ENCODE measurements at regions not wholly inside any gene's neighbourhood (a gene's known extent, or its start where the extent isn't known, plus 50 kb on each side); places are given as distances from the start of the nearest gene placed in this dataset.

- Histone ChIP-seq H3K27me3 (ENCODE audit: insufficient read depth, low read length) (no peaks in the 10 kb centered on the region), H4K20me1 (ENCODE audit: insufficient read depth) (no peaks in the 10 kb centered on the region), H3K4me2 (ENCODE audit: low read length) (peak overlapping the region; percentile 64), H2AFZ (ENCODE audit: low read depth, low read length, poor library complexity, severe bottlenecking) (peak overlapping the region; percentile 24), H3K4me3 (replicated peaks in 1 of 2; ENCODE audit: low read depth in 1 of 2, low read length in 2 of 2) (no peak overlapping the region), H3K9me2 (ENCODE audit: insufficient read depth) (no peaks in the 10 kb centered on the region), H3K9ac (ENCODE audit: low read length) (no peak overlapping the region), H3K79me2 (ENCODE audit: insufficient read depth, low read length) (no peaks in the 10 kb centered on the region), H3K9me3 (ENCODE audit: control insufficient read depth in 1 of 2, insufficient read depth in 1 of 2, low read depth in 1 of 2, low read length in 2 of 2) (no peaks in the 10 kb centered on the region), H3K27ac (ENCODE audit: low read depth, low read length) (no peak overlapping the region), H3K36me3 (ENCODE audit: control insufficient read depth in 1 of 2, insufficient read depth in 2 of 2, low read length in 2 of 2) (no peaks in the 10 kb centered on the region), H3K4me1 (ENCODE audit: control insufficient read depth in 1 of 2, insufficient read depth in 2 of 2, low read length in 2 of 2) (peaks cover 3 to 16% of the 10 kb centered on the region in 2 experiments; a peak in 2 of 4 replicates)
- POLR2A ChIA-PET = no interaction called here
- peak; percentile 50 for DNase-seq (ENCODE audit: low read depth, low spot score)
- peak; percentile 62; the same call in 1 of the 2 replicates for TF ChIP-seq ATF3 (IDR thresholded peaks at IDR 0.05)
- peak; percentile 84 for TF ChIP-seq JUND (IDR thresholded peaks at IDR 0.05)
- peak; percentile 87 for TF ChIP-seq FOSL1 (IDR thresholded peaks at IDR 0.05; ENCODE audit: low read depth)
- peak; percentile 28; the same call in 1 of the 2 replicates for TF ChIP-seq CEBPB (IDR thresholded peaks at IDR 0.05; ENCODE audit: low read depth)
- peak; percentile 75; the same call in 1 of the 2 replicates for TF ChIP-seq CBX3 (IDR thresholded peaks at IDR 0.05; ENCODE audit: low read depth)
- TF ChIP-seq MAX (IDR thresholded peaks at IDR 0.05) = 0 out of 2 replicates have a peak, but pooled peaks have one; percentile 16
- TF ChIP-seq SIN3A (IDR thresholded peaks at IDR 0.05; ENCODE audit: low read depth) = no peak
- no peak for TF ChIP-seq SRF (IDR thresholded peaks at IDR 0.05; ENCODE audit: low read depth)
- peak; percentile 55 for TF ChIP-seq SP1 (IDR thresholded peaks at IDR 0.05; ENCODE audit: low read depth)
- no peak for TF ChIP-seq YY1 (IDR thresholded peaks at IDR 0.05; ENCODE audit: extremely low read depth, insufficient replicate concordance, low read depth, low read length)
- no peak for TF ChIP-seq ZFX (IDR thresholded peaks at IDR 0.05)
- no peak for TF ChIP-seq EZH2phosphoT487 (IDR thresholded peaks at IDR 0.05; ENCODE audit: borderline replicate concordance)
- peak; percentile 31; the same call in 1 of the 2 replicates for TF ChIP-seq EGR1 (IDR thresholded peaks at IDR 0.05; ENCODE audit: low read depth)
- no TSS peak for BruUV-seq (replicated peaks)
- CTCF ChIA-PET = no interaction called here
- RAD21 ChIA-PET (ENCODE audit: low non-redundant PET in 1 of 2, low total read pairs in 2 of 2, uncharacterized antibody in 2 of 2, unreplicated experiment in 2 of 2) = no interaction called here
- ATAC-seq = peak; percentile 86
- intact Hi-C loops (cut with micrococcal nuclease) = no loop called here
Measured at GRCh38 chr1:67889953-67890567, 56.8 kb upstream of the GNG12 start.
